HL-60 (cell line): ENCODE measurements at regions not wholly inside any gene's neighbourhood (a gene's known extent, or its start where the extent isn't known, plus 50 kb on each side); places are given as distances from the start of the nearest gene placed in this dataset.

Source experiments
- DNase-seq, 2 experiments: peaks; one replicate each; pipeline ENCODE4 v3.0.0-alpha.2; 2010 to 2020; ENCODE audit warnings: low read depth in 1 of 2, low spot score in 1 of 2
- H3K27ac ChIP-seq: fragments of 250-450 bp; sonication (Bioruptor Pico); replicated peaks from 2 replicates; pipeline ENCODE4 v1.5.1; 2020; ENCODE audit warnings: mild to moderate bottlenecking, moderate library complexity
- H3K27me3 ChIP-seq: fragments of 250-450 bp; sonication (Bioruptor Pico); 2 replicates; pipeline ENCODE4 v1.5.1; 2021; ENCODE audit warnings: mild to moderate bottlenecking, moderate library complexity; ENCODE audit not compliant: insufficient read depth, poor library complexity, severe bottlenecking
- H3K4me3 ChIP-seq: replicated peaks from 2 replicates; pipeline ENCODE4 v1.5.1; 2011; ENCODE audit warnings: mild to moderate bottlenecking, control low read depth, low read length; ENCODE audit not compliant: insufficient read depth
- GABPA ChIP-seq: IDR thresholded peaks from 2 replicates; pipeline ENCODE4 v1.6.1; 2012; ENCODE audit warnings: low read depth
- POLR2AphosphoS5 ChIP-seq: IDR thresholded peaks from 2 replicates; pipeline ENCODE4 v1.6.1; 2012; ENCODE audit warnings: low read depth
- SPI1 ChIP-seq: IDR thresholded peaks from 2 replicates; pipeline ENCODE4 v1.6.1; 2012; ENCODE audit warnings: low read depth, mild to moderate bottlenecking, borderline replicate concordance
- TF ChIP-seq, protein P1 (sequence below): IDR thresholded peaks from one replicate; pipeline ENCODE4 v1.5.1; 2011; ENCODE audit warnings: low read length, control low read depth, inconsistent platforms; ENCODE audit not compliant: insufficient read depth
- TF ChIP-seq, protein P2 (sequence below): IDR thresholded peaks from 2 replicates; pipeline ENCODE4 v1.6.1; 2012; ENCODE audit warnings: low read depth; ENCODE audit not compliant: insufficient replicate concordance

DNA sequence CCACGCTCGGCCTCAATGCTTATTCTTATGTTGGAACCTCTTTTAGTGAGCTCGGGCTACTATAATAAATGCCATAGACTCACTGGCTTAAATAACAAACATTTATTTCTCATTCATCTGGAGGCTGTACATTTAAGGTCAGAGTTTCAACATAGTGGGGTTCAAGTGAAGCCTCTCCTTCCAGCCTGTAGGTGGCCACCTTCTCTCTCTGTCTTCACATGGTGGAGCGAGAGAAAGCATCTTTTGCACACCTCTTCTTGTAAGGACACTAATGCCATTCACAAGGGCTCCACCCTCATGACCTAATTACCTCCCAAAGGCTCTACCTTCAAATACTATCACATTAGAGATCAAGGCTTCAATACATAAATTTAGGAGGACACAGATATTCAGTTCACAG lies 520.3 kb upstream of the EPHA6 start:
- no peak for TF ChIP-seq SPI1
- H3K4me3 ChIP-seq = no peak overlapping the region
- no peaks in the 10 kb centered on the region for H3K27me3 ChIP-seq
- DNase-seq = no peak
- no peak overlapping the region for H3K27ac ChIP-seq

DNA sequence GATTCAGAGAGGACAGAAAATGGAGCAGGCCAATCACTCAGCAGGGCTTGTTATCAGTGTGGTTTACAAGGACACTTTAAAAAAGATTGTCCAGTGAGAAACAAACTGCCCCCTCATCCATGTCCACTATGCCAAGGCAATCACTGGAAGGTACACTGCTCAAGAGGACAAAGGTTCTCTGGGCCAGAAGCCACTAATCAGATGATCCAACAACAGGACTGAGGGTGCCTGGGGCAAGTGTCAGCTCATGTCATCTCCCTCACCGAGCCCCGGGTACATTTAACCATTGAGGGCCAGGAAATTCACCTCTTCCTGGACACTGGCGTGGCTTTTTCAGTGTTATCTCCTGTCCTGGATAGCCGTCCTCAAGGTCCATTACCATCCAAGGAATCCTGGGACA lies 513.7 kb upstream of the EPHA6 start:
- H3K27me3 ChIP-seq = no peaks in the 10 kb centered on the region
- H3K27ac ChIP-seq = no peak overlapping the region
- TF ChIP-seq, protein P1, sequence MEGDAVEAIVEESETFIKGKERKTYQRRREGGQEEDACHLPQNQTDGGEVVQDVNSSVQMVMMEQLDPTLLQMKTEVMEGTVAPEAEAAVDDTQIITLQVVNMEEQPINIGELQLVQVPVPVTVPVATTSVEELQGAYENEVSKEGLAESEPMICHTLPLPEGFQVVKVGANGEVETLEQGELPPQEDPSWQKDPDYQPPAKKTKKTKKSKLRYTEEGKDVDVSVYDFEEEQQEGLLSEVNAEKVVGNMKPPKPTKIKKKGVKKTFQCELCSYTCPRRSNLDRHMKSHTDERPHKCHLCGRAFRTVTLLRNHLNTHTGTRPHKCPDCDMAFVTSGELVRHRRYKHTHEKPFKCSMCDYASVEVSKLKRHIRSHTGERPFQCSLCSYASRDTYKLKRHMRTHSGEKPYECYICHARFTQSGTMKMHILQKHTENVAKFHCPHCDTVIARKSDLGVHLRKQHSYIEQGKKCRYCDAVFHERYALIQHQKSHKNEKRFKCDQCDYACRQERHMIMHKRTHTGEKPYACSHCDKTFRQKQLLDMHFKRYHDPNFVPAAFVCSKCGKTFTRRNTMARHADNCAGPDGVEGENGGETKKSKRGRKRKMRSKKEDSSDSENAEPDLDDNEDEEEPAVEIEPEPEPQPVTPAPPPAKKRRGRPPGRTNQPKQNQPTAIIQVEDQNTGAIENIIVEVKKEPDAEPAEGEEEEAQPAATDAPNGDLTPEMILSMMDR = no peak
- TF ChIP-seq POLR2AphosphoS5 (no peak), SPI1 (no peak), GABPA (no peak)
- TF ChIP-seq, protein P2, sequence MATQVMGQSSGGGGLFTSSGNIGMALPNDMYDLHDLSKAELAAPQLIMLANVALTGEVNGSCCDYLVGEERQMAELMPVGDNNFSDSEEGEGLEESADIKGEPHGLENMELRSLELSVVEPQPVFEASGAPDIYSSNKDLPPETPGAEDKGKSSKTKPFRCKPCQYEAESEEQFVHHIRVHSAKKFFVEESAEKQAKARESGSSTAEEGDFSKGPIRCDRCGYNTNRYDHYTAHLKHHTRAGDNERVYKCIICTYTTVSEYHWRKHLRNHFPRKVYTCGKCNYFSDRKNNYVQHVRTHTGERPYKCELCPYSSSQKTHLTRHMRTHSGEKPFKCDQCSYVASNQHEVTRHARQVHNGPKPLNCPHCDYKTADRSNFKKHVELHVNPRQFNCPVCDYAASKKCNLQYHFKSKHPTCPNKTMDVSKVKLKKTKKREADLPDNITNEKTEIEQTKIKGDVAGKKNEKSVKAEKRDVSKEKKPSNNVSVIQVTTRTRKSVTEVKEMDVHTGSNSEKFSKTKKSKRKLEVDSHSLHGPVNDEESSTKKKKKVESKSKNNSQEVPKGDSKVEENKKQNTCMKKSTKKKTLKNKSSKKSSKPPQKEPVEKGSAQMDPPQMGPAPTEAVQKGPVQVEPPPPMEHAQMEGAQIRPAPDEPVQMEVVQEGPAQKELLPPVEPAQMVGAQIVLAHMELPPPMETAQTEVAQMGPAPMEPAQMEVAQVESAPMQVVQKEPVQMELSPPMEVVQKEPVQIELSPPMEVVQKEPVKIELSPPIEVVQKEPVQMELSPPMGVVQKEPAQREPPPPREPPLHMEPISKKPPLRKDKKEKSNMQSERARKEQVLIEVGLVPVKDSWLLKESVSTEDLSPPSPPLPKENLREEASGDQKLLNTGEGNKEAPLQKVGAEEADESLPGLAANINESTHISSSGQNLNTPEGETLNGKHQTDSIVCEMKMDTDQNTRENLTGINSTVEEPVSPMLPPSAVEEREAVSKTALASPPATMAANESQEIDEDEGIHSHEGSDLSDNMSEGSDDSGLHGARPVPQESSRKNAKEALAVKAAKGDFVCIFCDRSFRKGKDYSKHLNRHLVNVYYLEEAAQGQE = no peak
- no peak for DNase-seq
- no peak overlapping the region for H3K4me3 ChIP-seq

DNA sequence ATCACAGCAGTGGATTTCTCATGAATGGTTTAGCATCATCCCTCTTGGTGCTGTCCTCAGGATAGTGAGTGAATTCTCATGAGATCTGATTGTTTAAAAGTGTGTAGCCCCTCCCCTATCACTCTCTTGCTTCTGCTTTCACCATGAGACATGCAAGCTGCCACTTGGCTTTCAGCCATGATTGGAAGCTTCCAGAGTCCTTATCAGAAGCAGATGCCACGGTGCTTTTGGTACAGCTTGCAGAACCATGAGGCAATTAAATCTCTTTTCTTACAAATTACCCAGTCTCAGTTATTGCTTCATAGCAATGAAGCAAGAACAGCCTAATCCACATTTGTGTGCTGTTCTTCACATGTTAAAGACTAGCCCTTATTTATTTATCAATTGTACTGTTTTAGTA lies 495.2 kb upstream of the EPHA6 start:
- TF ChIP-seq POLR2AphosphoS5 = no peak
- no peak overlapping the region for H3K27ac ChIP-seq
- no peak overlapping the region for H3K4me3 ChIP-seq
- DNase-seq = no peak
- no peaks in the 10 kb centered on the region for H3K27me3 ChIP-seq

DNA sequence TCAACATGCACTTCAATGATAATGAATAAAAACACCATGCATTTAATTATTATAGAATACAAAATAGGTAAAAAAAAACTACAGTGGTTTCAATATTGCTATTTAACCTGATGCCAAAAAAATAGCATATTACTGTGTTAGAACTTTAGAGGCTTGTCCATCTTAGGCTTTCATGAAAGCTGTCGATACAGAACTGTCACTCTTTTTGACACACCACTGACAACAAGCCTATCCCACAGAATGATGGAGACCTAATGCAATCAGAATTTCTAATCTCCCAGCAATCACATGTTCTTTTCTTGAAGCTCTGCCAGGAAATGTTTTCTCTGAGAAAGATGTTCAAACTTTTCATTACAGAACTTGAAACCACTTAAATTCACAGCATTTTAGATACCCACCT lies 490.3 kb upstream of the EPHA6 start:
- no peaks in the 10 kb centered on the region for H3K27me3 ChIP-seq
- no peak overlapping the region for H3K4me3 ChIP-seq
- no peak overlapping the region for H3K27ac ChIP-seq
- TF ChIP-seq GABPA (no peak), SPI1 (no peak), POLR2AphosphoS5 (no peak)
- TF ChIP-seq, protein P1 = no peak
- TF ChIP-seq, protein P2 = no peak
- DNase-seq = no peak

DNA sequence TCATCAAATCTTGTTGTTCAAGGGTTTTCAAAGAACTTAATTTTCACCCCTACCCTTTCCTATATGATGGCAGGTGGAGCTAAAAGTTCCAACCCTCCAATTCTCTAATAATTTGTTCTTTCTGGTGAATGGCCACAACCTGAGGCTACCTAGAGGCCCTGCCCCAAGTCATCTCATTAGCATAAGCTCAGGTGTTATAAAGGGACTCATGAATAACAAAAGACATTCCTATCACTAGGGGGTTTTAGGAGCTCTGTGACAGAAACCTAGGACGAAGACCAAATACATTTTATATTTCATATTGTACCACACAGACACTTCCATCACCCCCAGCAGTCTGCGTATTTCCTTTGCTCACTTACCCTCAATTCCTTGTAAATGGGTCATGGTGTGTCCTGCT lies 483.6 kb upstream of the EPHA6 start:
- Histone ChIP-seq H3K27ac (no peak overlapping the region), H3K27me3 (no peaks in the 10 kb centered on the region), H3K4me3 (no peak overlapping the region)
- no peak for TF ChIP-seq GABPA
- TF ChIP-seq, protein P1 = no peak
- TF ChIP-seq SPI1 = no peak
- TF ChIP-seq, protein P2 = no peak
- no peak for TF ChIP-seq POLR2AphosphoS5
- DNase-seq = no peak
